OCI-LY3 (cell line): ENCODE measurements at regions not wholly inside any gene's neighbourhood (a gene's known extent, or its start where the extent isn't known, plus 50 kb on each side); places are given as distances from the start of the nearest gene placed in this dataset.

Experiments used
- EZH2phosphoT487 ChIP-seq: fragments of 200-600 bp; shearing (Covaris generic); IDR thresholded peaks from 2 replicates; pipeline ENCODE4 v1.6.1; 2018; ENCODE audit warnings: antibody characterized with exemption, mixed run types, low read depth
- TF ChIP-seq, protein P1 (sequence below): fragments of 200-600, 300-600 bp; sonication (generic); IDR thresholded peaks from 2 replicates; pipeline ENCODE4 v1.5.1; 2014; ENCODE audit warnings: antibody characterized with exemption, low read length, low read depth

DNA sequence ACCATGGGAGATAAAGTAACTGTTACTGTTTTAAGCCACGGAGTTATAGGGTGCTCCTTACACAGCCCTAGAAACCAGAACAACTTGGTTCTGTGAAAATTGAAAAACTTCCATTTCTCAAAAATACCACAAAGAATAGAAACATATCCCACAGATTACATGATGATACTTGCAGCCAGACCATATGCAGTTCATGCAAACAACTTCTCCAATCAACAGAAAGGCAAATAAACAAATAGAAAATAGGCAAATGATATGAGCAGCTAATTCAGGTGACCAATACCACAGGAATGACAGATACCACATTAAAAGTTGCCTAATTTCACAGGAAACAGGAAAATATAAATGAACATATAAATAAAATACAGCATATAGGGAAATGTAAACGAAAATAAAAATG lies 297.5 kb downstream of the HTR7 start:
- TF ChIP-seq, protein P1, sequence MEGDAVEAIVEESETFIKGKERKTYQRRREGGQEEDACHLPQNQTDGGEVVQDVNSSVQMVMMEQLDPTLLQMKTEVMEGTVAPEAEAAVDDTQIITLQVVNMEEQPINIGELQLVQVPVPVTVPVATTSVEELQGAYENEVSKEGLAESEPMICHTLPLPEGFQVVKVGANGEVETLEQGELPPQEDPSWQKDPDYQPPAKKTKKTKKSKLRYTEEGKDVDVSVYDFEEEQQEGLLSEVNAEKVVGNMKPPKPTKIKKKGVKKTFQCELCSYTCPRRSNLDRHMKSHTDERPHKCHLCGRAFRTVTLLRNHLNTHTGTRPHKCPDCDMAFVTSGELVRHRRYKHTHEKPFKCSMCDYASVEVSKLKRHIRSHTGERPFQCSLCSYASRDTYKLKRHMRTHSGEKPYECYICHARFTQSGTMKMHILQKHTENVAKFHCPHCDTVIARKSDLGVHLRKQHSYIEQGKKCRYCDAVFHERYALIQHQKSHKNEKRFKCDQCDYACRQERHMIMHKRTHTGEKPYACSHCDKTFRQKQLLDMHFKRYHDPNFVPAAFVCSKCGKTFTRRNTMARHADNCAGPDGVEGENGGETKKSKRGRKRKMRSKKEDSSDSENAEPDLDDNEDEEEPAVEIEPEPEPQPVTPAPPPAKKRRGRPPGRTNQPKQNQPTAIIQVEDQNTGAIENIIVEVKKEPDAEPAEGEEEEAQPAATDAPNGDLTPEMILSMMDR = no peak
- no peak for TF ChIP-seq EZH2phosphoT487
